OCI-LY1 (cell line): ENCODE measurements at regions not wholly inside any gene's neighbourhood (a gene's known extent, or its start where the extent isn't known, plus 50 kb on each side); places are given as distances from the start of the nearest gene placed in this dataset.

Source experiments
- H2AFZ ChIP-seq: fragments of 200-600 bp; sonication (generic), shearing (Covaris generic); 2 replicates; pipeline ENCODE4 v1.6.0; 2014; ENCODE audit warnings: antibody characterized with exemption, mild to moderate bottlenecking, low read length
- H3F3A ChIP-seq: fragments of 200-600 bp; sonication (generic), shearing (Covaris generic); 2 replicates; pipeline ENCODE4 v1.6.0; 2014; ENCODE audit warnings: mild to moderate bottlenecking, antibody characterized with exemption, low read length, moderate library complexity; ENCODE audit not compliant: insufficient read depth
- H3K27ac ChIP-seq: fragments of 200-600 bp; sonication (generic); 2 replicates; pipeline ENCODE4 v1.5.1; 2014; ENCODE audit warnings: low read length, mixed run types, mild to moderate bottlenecking, low read depth; ENCODE audit not compliant: poor library complexity, severe bottlenecking
- H3K27me3 ChIP-seq: fragments of 200-600 bp; sonication (generic); 2 replicates; pipeline ENCODE4 v1.6.0; 2014; ENCODE audit warnings: antibody characterized with exemption, mild to moderate bottlenecking, low read length, moderate library complexity; ENCODE audit not compliant: insufficient read depth
- H3K36me3 ChIP-seq: fragments of 200-600 bp; sonication (generic); 2 replicates; pipeline ENCODE4 v1.6.1; 2014; ENCODE audit warnings: mild to moderate bottlenecking, antibody characterized with exemption, low read length, moderate library complexity, mixed read lengths; ENCODE audit not compliant: insufficient read depth
- H3K4me1 ChIP-seq: fragments of 200-600 bp; sonication (generic); 2 replicates; pipeline ENCODE4 v1.5.1; 2014; ENCODE audit warnings: mild to moderate bottlenecking, low read length, moderate library complexity; ENCODE audit not compliant: insufficient read depth, severe bottlenecking
- H3K4me2 ChIP-seq: fragments of 200-600 bp; sonication (generic), shearing (Covaris generic); 2 replicates; pipeline ENCODE4 v1.6.1; 2014; ENCODE audit warnings: low read length
- H3K4me3 ChIP-seq: fragments of 200-600 bp; sonication (generic); 2 replicates; pipeline ENCODE4 v1.5.1; 2014; ENCODE audit warnings: low read length, low read depth, mild to moderate bottlenecking, mixed read lengths; ENCODE audit not compliant: poor library complexity, severe bottlenecking
- H3K79me2 ChIP-seq: fragments of 200-600 bp; shearing (Covaris generic); 2 replicates; pipeline ENCODE4 v1.6.1; 2016; ENCODE audit warnings: mixed run types, low read length, mixed read lengths; ENCODE audit not compliant: insufficient read depth
- H3K9ac ChIP-seq: fragments of 200-600 bp; sonication (generic), shearing (Covaris generic); 2 replicates; pipeline ENCODE4 v1.6.1; 2014; ENCODE audit warnings: mild to moderate bottlenecking, low read length, mixed read lengths
- H3K9me2 ChIP-seq: fragments of 200-600 bp; sonication (generic), shearing (Covaris generic); 2 replicates; pipeline ENCODE4 v1.6.1; 2014; ENCODE audit warnings: low read depth, mild to moderate bottlenecking, low read length, mixed read lengths
- H3K9me3 ChIP-seq: fragments of 200-600 bp; shearing (Covaris generic); 2 replicates; pipeline ENCODE4 v1.6.1; 2014; ENCODE audit warnings: low read length, mixed read lengths
- H4K20me1 ChIP-seq: fragments of 200-600 bp; sonication (generic), shearing (Covaris generic); 2 replicates; pipeline ENCODE4 v1.6.0; 2016; ENCODE audit warnings: mild to moderate bottlenecking, low read length; ENCODE audit not compliant: insufficient read depth
- EZH2 ChIP-seq: fragments of 200-600 bp; sonication (generic), shearing (Covaris generic); IDR thresholded peaks from 2 replicates; pipeline ENCODE4 v1.8.0; 2017; ENCODE audit warnings: borderline replicate concordance, mixed run types, mild to moderate bottlenecking, antibody characterized with exemption, low read length, moderate library complexity, mixed read lengths
- TF ChIP-seq, protein P1 (sequence below): fragments of 200-600 bp; sonication (generic), shearing (Covaris generic); IDR thresholded peaks from 2 replicates; pipeline ENCODE4 v1.5.1; 2017; ENCODE audit warnings: mild to moderate bottlenecking, antibody characterized with exemption, low read length, moderate library complexity, mixed read lengths

- Histone ChIP-seq H3K4me1 (no peaks in the 10 kb centered on the region), H3K4me3 (no peak overlapping the region), H3K4me2 (no peak overlapping the region), H3K27me3 (no peaks in the 10 kb centered on the region; the same call in 1 of the 2 replicates), H3K9ac (no peak overlapping the region), H3K27ac (no peak overlapping the region), H4K20me1 (no peaks in the 10 kb centered on the region), H3K9me3 (no peaks in the 10 kb centered on the region), H3K36me3 (no peaks in the 10 kb centered on the region), H3K79me2 (no peaks in the 10 kb centered on the region), H2AFZ (no peak overlapping the region), H3K9me2 (no peaks in the 10 kb centered on the region), H3F3A (no peaks in the 10 kb centered on the region)
- TF ChIP-seq EZH2: no peak
- TF ChIP-seq, protein P1, sequence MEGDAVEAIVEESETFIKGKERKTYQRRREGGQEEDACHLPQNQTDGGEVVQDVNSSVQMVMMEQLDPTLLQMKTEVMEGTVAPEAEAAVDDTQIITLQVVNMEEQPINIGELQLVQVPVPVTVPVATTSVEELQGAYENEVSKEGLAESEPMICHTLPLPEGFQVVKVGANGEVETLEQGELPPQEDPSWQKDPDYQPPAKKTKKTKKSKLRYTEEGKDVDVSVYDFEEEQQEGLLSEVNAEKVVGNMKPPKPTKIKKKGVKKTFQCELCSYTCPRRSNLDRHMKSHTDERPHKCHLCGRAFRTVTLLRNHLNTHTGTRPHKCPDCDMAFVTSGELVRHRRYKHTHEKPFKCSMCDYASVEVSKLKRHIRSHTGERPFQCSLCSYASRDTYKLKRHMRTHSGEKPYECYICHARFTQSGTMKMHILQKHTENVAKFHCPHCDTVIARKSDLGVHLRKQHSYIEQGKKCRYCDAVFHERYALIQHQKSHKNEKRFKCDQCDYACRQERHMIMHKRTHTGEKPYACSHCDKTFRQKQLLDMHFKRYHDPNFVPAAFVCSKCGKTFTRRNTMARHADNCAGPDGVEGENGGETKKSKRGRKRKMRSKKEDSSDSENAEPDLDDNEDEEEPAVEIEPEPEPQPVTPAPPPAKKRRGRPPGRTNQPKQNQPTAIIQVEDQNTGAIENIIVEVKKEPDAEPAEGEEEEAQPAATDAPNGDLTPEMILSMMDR: no peak
These were observed 347.2 kb downstream of the SOX9 start for GRCh38 chr17:72467841-72468653.

DNA sequence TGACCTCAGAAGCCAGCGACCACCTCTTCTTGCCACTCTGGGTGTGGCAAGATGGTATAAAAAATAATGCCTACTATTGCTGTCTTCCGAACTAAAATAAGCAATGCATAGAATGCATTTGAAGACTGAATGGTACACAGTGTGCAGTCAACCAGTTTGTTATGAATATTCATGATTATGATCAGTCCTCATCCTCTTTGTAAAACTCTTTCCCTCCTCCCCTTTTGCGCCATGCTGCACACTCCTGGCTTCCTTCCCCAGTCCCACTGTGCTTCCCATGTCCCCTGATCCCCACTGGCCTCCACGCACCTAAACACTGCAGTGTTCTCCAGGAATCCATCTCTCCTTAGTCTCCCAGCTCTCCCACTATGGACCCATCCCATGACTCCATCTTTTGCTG lies 348.0 kb downstream of the SOX9 start:
- no peak overlapping the region for H3K4me2 ChIP-seq
- H3K4me1 ChIP-seq: no peaks in the 10 kb centered on the region

GRCh38 chr17:72470121-72470705 lies 349.4 kb downstream of the SOX9 start:
- Histone ChIP-seq H3K9me2 (no peaks in the 10 kb centered on the region), H3K27ac (no peak overlapping the region), H3K4me1 (no peaks in the 10 kb centered on the region)

More for the DNA sequence above, 348.0 kb downstream of the SOX9 start:
- Histone ChIP-seq H3K27me3 (no peaks in the 10 kb centered on the region; the same call in 1 of the 2 replicates), H3K9ac (no peak overlapping the region), H2AFZ (no peak overlapping the region), H3K9me2 (no peaks in the 10 kb centered on the region), H3K36me3 (no peaks in the 10 kb centered on the region), H3K27ac (no peak overlapping the region), H3K9me3 (no peaks in the 10 kb centered on the region), H4K20me1 (no peaks in the 10 kb centered on the region), H3F3A (no peaks in the 10 kb centered on the region), H3K79me2 (no peaks in the 10 kb centered on the region), H3K4me3 (no peak overlapping the region)
- TF ChIP-seq, protein P1: no peak
- TF ChIP-seq EZH2: no peak

More at GRCh38 chr17:72470121-72470705, 349.4 kb downstream of the SOX9 start:
- no peaks in the 10 kb centered on the region; the same call in 1 of the 2 replicates for H3K27me3 ChIP-seq
- H2AFZ ChIP-seq: no peak overlapping the region
- H3K4me2 ChIP-seq: no peak overlapping the region
- TF ChIP-seq, protein P1: no peak
- TF ChIP-seq EZH2: no peak
- H3K9me3 ChIP-seq: no peaks in the 10 kb centered on the region
- H3K79me2 ChIP-seq: no peaks in the 10 kb centered on the region
- H3K4me3 ChIP-seq: no peak overlapping the region
- H4K20me1 ChIP-seq: no peaks in the 10 kb centered on the region
- H3F3A ChIP-seq: no peaks in the 10 kb centered on the region
- H3K36me3 ChIP-seq: no peaks in the 10 kb centered on the region
- H3K9ac ChIP-seq: no peak overlapping the region
